ENCODE measurements at regions not wholly inside any gene's neighbourhood (a gene's known extent, or its start where the extent isn't known, plus 50 kb on each side); places are given as distances from the start of the nearest gene placed in this dataset.

GRCh38 chr10:61822781-61823230 lies 78.7 kb upstream of the ARID5B start:
- Histone ChIP-seq H3K4me1 (ENCODE audit: insufficient read depth, poor library complexity, severe bottlenecking) (no peaks in the 10 kb centered on the region), H3K4me3 (ENCODE audit: severe bottlenecking) (no peak overlapping the region), H3K27me3 (ENCODE audit: insufficient read depth, poor library complexity, severe bottlenecking) (no peaks in the 10 kb centered on the region), H3K9me3 (ENCODE audit: severe bottlenecking) (no peaks in the 10 kb centered on the region), H3K36me3 (ENCODE audit: low read depth) (no peaks in the 10 kb centered on the region), H3K27ac (ENCODE audit: poor library complexity, severe bottlenecking) (no peak overlapping the region)
- ATAC-seq (ENCODE audit: low read depth) (no peak), DNase-seq (ENCODE audit: low spot score) (no peak)
- TF ChIP-seq, protein P1, sequence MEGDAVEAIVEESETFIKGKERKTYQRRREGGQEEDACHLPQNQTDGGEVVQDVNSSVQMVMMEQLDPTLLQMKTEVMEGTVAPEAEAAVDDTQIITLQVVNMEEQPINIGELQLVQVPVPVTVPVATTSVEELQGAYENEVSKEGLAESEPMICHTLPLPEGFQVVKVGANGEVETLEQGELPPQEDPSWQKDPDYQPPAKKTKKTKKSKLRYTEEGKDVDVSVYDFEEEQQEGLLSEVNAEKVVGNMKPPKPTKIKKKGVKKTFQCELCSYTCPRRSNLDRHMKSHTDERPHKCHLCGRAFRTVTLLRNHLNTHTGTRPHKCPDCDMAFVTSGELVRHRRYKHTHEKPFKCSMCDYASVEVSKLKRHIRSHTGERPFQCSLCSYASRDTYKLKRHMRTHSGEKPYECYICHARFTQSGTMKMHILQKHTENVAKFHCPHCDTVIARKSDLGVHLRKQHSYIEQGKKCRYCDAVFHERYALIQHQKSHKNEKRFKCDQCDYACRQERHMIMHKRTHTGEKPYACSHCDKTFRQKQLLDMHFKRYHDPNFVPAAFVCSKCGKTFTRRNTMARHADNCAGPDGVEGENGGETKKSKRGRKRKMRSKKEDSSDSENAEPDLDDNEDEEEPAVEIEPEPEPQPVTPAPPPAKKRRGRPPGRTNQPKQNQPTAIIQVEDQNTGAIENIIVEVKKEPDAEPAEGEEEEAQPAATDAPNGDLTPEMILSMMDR (IDR thresholded peaks at IDR 0.05; ENCODE audit: poor library complexity, severe bottlenecking) = no peak

DNA sequence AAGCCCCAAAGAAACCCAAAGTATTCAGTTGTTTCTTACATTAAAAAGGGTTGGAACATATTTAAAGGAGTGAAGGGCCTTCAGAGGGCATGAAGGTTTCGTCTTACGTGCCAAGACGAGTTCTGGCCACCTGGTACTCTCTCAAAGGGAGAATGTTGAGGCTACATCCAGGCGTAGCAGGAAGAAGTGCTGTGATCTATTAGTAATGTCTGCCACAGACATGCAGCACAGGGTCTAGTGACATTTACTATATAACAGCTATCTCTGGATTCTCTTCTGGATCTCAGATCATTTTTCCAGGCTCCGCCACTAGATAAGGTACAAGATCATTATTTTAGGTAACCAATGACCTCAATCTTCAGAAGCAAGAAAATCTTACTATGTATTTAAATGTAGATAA lies 76.5 kb upstream of the ARID5B start:
- H3K9me3 ChIP-seq (ENCODE audit: severe bottlenecking) = no peaks in the 10 kb centered on the region
- no peaks in the 10 kb centered on the region for H3K27me3 ChIP-seq (ENCODE audit: insufficient read depth, poor library complexity, severe bottlenecking)
- no peak overlapping the region for H3K27ac ChIP-seq (ENCODE audit: poor library complexity, severe bottlenecking)
- TF ChIP-seq, protein P1 (IDR thresholded peaks at IDR 0.05; ENCODE audit: poor library complexity, severe bottlenecking) = no peak
- H3K36me3 ChIP-seq (ENCODE audit: low read depth) = no peaks in the 10 kb centered on the region
- no peaks in the 10 kb centered on the region for H3K4me1 ChIP-seq (ENCODE audit: insufficient read depth, poor library complexity, severe bottlenecking)
- ATAC-seq (ENCODE audit: low read depth) = no peak
- DNase-seq (ENCODE audit: low spot score) = no peak
- no peak overlapping the region for H3K4me3 ChIP-seq (ENCODE audit: severe bottlenecking)

DNA sequence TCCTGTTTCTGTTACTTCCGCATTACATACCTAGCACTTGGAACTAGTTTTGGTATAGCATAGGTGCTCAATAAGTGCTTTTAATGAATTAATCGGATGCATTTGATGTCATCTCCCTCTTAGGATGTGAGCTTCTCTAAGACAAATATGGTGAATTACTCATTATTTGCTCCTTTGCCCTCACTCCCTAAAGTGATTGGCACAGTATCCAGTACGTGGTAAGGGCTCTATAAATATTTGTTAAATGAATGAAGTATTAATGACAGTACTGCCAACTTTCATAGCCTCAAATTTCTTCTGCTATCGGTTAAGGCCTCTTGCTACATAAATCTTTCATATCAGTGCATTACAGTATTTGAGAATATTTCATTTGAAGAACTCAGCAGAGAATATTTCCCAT lies 75.9 kb upstream of the ARID5B start:
- no peaks in the 10 kb centered on the region for H3K4me1 ChIP-seq (ENCODE audit: insufficient read depth, poor library complexity, severe bottlenecking)
- DNase-seq (ENCODE audit: low spot score) = no peak
- no peaks in the 10 kb centered on the region for H3K36me3 ChIP-seq (ENCODE audit: low read depth)
- ATAC-seq (ENCODE audit: low read depth) = no peak
- H3K9me3 ChIP-seq (ENCODE audit: severe bottlenecking) = no peaks in the 10 kb centered on the region
- no peak overlapping the region for H3K27ac ChIP-seq (ENCODE audit: poor library complexity, severe bottlenecking)
- TF ChIP-seq, protein P1 (IDR thresholded peaks at IDR 0.05; ENCODE audit: poor library complexity, severe bottlenecking) = no peak
- H3K4me3 ChIP-seq (ENCODE audit: severe bottlenecking) = no peak overlapping the region
- no peaks in the 10 kb centered on the region for H3K27me3 ChIP-seq (ENCODE audit: insufficient read depth, poor library complexity, severe bottlenecking)

DNA sequence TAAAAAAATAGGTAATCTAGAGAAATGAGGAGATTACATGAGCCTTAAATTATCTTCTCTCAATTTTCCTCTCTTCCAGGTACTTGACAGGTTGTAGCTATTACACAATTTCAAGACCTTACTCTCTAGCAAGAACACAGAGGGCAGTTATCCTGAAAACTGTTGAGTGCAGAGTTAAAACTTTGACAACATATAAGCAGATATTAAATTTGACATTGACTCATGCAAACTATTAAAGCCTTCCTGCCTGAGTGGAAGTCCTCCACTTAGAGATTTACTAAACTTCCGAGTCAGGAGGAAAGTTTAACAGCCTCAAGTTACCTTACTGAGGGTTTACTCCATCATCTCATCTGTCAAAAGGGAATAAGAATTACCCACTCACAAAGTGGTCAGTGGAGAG lies 73.5 kb upstream of the ARID5B start:
- no peak overlapping the region for H3K27ac ChIP-seq (ENCODE audit: poor library complexity, severe bottlenecking)
- no peak for ATAC-seq (ENCODE audit: low read depth)
- H3K4me1 ChIP-seq (ENCODE audit: insufficient read depth, poor library complexity, severe bottlenecking) = peaks cover 4% of the 10 kb centered on the region
- H3K27me3 ChIP-seq (ENCODE audit: insufficient read depth, poor library complexity, severe bottlenecking) = no peaks in the 10 kb centered on the region
- TF ChIP-seq, protein P1 (IDR thresholded peaks at IDR 0.05; ENCODE audit: poor library complexity, severe bottlenecking) = no peak
- no peak for DNase-seq (ENCODE audit: low spot score)
- H3K4me3 ChIP-seq (ENCODE audit: severe bottlenecking) = no peak overlapping the region
- H3K9me3 ChIP-seq (ENCODE audit: severe bottlenecking) = no peaks in the 10 kb centered on the region
- no peaks in the 10 kb centered on the region for H3K36me3 ChIP-seq (ENCODE audit: low read depth)

DNA sequence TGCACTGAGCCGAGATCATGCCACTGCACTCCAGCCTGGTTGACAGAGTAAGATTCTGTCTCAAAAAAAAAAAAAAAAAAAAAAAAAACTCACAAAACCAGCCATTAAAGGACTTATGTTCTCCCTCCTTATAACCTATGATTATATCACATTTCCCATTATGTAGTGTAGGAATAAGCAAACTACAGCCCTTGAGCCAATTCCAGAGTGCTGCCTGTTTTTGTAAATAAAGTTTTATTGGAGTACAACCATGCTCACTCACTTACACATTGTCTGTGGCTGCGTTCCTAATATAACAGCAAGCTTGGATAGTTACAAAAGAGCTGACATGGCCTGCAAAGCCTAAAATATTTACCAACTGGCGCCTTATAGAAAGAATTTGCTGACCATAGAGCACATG lies 72.7 kb upstream of the ARID5B start:
- H3K36me3 ChIP-seq (ENCODE audit: low read depth) = no peaks in the 10 kb centered on the region
- peaks cover 8% of the 10 kb centered on the region for H3K4me1 ChIP-seq (ENCODE audit: insufficient read depth, poor library complexity, severe bottlenecking)
- no peaks in the 10 kb centered on the region for H3K9me3 ChIP-seq (ENCODE audit: severe bottlenecking)
- H3K27me3 ChIP-seq (ENCODE audit: insufficient read depth, poor library complexity, severe bottlenecking) = no peaks in the 10 kb centered on the region
- DNase-seq (ENCODE audit: low spot score) (no peak), ATAC-seq (ENCODE audit: low read depth) (no peak)
- no peak overlapping the region for H3K4me3 ChIP-seq (ENCODE audit: severe bottlenecking)
- H3K27ac ChIP-seq (ENCODE audit: poor library complexity, severe bottlenecking) = no peak overlapping the region
- TF ChIP-seq, protein P1 (IDR thresholded peaks at IDR 0.05; ENCODE audit: poor library complexity, severe bottlenecking) = no peak

Data from RWPE2 (cell line).